B cell (primary cell): ENCODE measurements at regions not wholly inside any gene's neighbourhood (a gene's known extent, or its start where the extent isn't known, plus 50 kb on each side); places are given as distances from the start of the nearest gene placed in this dataset.
"Not testable (repeated sequence)": the region's sequence is repeated elsewhere in the genome, so short reads cannot be mapped to it uniquely, and the experiment has no call there.

Experiments
- CTCF ChIP-seq: fragments of 200-600 bp; IDR thresholded peaks from one replicate; pipeline ENCODE4 v1.8.0; 2022; ENCODE audit warnings: antibody characterized with exemption, mild to moderate bottlenecking
- EZH2 ChIP-seq: IDR thresholded peaks from 2 replicates; pipeline ENCODE4 v1.6.1; 2012; ENCODE audit warnings: borderline replicate concordance, low read depth, mild to moderate bottlenecking, moderate library complexity, low read length; ENCODE audit not compliant: insufficient read depth, poor library complexity, severe bottlenecking

GRCh38 chr7:76934711-76935110 is 97.5 kb downstream of the SPDYE17 start:
- not testable (repeated sequence) for TF ChIP-seq CTCF, EZH2
